NCI-H510A treated with DMSO at 0.1 percent for 48 hours (cell line): ENCODE measurements at regions not wholly inside any gene's neighbourhood (a gene's known extent, or its start where the extent isn't known, plus 50 kb on each side); places are given as distances from the start of the nearest gene placed in this dataset.
A peak's percentile ranks its signal among the peaks of the same experiment; 100 is the strongest.
"Not testable (repeated sequence)": the region's sequence is repeated elsewhere in the genome, so short reads cannot be mapped to it uniquely, and the experiment has no call there.

Experiments used
- DNase-seq: peaks from one replicate; lab custom pipeline; 2025; lab: John Stamatoyannopoulos, UW

GRCh38 chr5:125253634-125254033 lies 507.2 kb upstream of the ZNF608 start:
- not testable (repeated sequence) for DNase-seq

GRCh38 chr5:125254267-125254666 lies 507.8 kb upstream of the ZNF608 start:
- DNase-seq = no peak

- DNase-seq = no peak
Observed at GRCh38 chr5:125256296-125256695, 509.9 kb upstream of the ZNF608 start.

GRCh38 chr5:125257057-125257972 lies 510.9 kb upstream of the ZNF608 start:
- peak; percentile 32 for DNase-seq

GRCh38 chr5:125257997-125258396 lies 511.6 kb upstream of the ZNF608 start:
- no peak for DNase-seq

- no peak for DNase-seq
Observed at GRCh38 chr5:125258615-125259014, 512.2 kb upstream of the ZNF608 start.

- DNase-seq = no peak
Observed at GRCh38 chr5:125261505-125262250, 515.2 kb upstream of the ZNF608 start.

GRCh38 chr5:125262782-125263181 lies 516.3 kb upstream of the ZNF608 start:
- no peak for DNase-seq

- DNase-seq = no peak
Observed at GRCh38 chr5:125263356-125263755, 516.9 kb upstream of the ZNF608 start.

GRCh38 chr5:125266106-125266505 lies 519.7 kb upstream of the ZNF608 start:
- no peak for DNase-seq

GRCh38 chr5:125267636-125268248 lies 521.3 kb upstream of the ZNF608 start:
- DNase-seq = no peak

GRCh38 chr5:125269926-125270325 lies 523.5 kb upstream of the ZNF608 start:
- peak; percentile 27 for DNase-seq

- DNase-seq = no peak
Observed at GRCh38 chr5:125272357-125272756, 525.9 kb upstream of the ZNF608 start.

GRCh38 chr5:125274211-125274610 lies 527.8 kb upstream of the ZNF608 start:
- DNase-seq = no peak

GRCh38 chr5:125274938-125275724 lies 528.7 kb upstream of the ZNF608 start:
- peak; percentile 15 for DNase-seq

GRCh38 chr5:125275725-125276090 lies 529.3 kb upstream of the ZNF608 start:
- DNase-seq = no peak

- no peak for DNase-seq
Observed at GRCh38 chr5:125276096-125276495, 529.7 kb upstream of the ZNF608 start.

GRCh38 chr5:125277494-125278154 lies 531.2 kb upstream of the ZNF608 start:
- DNase-seq = no peak

GRCh38 chr5:125278711-125279110 lies 532.3 kb upstream of the ZNF608 start:
- DNase-seq = no peak

GRCh38 chr5:125281667-125282066 lies 535.2 kb upstream of the ZNF608 start:
- DNase-seq = no peak

- no peak for DNase-seq
Observed at GRCh38 chr5:125283372-125283771, 536.9 kb upstream of the ZNF608 start.
